B cell (primary cell): ENCODE measurements at regions not wholly inside any gene's neighbourhood (a gene's known extent, or its start where the extent isn't known, plus 50 kb on each side); places are given as distances from the start of the nearest gene placed in this dataset.

ENCODE experiments used
- EZH2 ChIP-seq: IDR thresholded peaks from 2 replicates; pipeline ENCODE4 v1.6.1; 2012; ENCODE audit warnings: borderline replicate concordance, low read depth, mild to moderate bottlenecking, moderate library complexity, low read length; ENCODE audit not compliant: insufficient read depth, poor library complexity, severe bottlenecking
- TF ChIP-seq, protein P1 (sequence below): fragments of 200-600 bp; IDR thresholded peaks from one replicate; pipeline ENCODE4 v1.8.0; 2022; ENCODE audit warnings: antibody characterized with exemption, mild to moderate bottlenecking

- TF ChIP-seq, protein P1, sequence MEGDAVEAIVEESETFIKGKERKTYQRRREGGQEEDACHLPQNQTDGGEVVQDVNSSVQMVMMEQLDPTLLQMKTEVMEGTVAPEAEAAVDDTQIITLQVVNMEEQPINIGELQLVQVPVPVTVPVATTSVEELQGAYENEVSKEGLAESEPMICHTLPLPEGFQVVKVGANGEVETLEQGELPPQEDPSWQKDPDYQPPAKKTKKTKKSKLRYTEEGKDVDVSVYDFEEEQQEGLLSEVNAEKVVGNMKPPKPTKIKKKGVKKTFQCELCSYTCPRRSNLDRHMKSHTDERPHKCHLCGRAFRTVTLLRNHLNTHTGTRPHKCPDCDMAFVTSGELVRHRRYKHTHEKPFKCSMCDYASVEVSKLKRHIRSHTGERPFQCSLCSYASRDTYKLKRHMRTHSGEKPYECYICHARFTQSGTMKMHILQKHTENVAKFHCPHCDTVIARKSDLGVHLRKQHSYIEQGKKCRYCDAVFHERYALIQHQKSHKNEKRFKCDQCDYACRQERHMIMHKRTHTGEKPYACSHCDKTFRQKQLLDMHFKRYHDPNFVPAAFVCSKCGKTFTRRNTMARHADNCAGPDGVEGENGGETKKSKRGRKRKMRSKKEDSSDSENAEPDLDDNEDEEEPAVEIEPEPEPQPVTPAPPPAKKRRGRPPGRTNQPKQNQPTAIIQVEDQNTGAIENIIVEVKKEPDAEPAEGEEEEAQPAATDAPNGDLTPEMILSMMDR: no peak
- no peak for TF ChIP-seq EZH2
Observed at GRCh38 chr13:80139196-80139595, 201.7 kb downstream of the SPRY2 start.
